Lung (tissue), 11 donors: ENCODE measurements at regions not wholly inside any gene's neighbourhood (a gene's known extent, or its start where the extent isn't known, plus 50 kb on each side); places are given as distances from the start of the nearest gene placed in this dataset.

Source experiments
- ATAC-seq: fragments of 200-7000 bp; cut with Tn5 transposase; one replicate; pipeline ENCODE4 v1.9.1; 2020; ENCODE audit warnings: moderate number of reproducible peaks; ENCODE audit not compliant: insufficient read depth, low FRiP score
- DNase-seq, 3 donors: peaks; one replicate each; pipeline ENCODE4 v3.0.0-alpha.2; 2013 to 2017
- H3K27ac ChIP-seq, 2 donors: one replicate each; pipeline ENCODE4 v1.5.1; 2013; ENCODE audit warnings: mild to moderate bottlenecking in 2 of 2, moderate library complexity in 2 of 2, control low read depth in 1 of 2, inconsistent platforms in 1 of 2, low read depth in 1 of 2, low read length in 1 of 2
- H3K27me3 ChIP-seq, 3 donors: one replicate each; pipeline ENCODE4 v1.5.1; 2013; ENCODE audit warnings: low read length in 2 of 3; ENCODE audit not compliant: control insufficient read depth in 3 of 3, insufficient read depth in 3 of 3
- H3K36me3 ChIP-seq, 4 donors: one replicate each; pipeline ENCODE4 v1.5.1; 2013; ENCODE audit warnings: low read length in 4 of 4, mild to moderate bottlenecking in 1 of 4, moderate library complexity in 1 of 4; ENCODE audit not compliant: control insufficient read depth in 4 of 4, insufficient read depth in 4 of 4
- H3K4me1 ChIP-seq, 5 donors: one replicate each; pipeline ENCODE4 v1.5.1; 2013; ENCODE audit warnings: low read length in 5 of 5, mild to moderate bottlenecking in 2 of 5, moderate library complexity in 1 of 5; ENCODE audit not compliant: control insufficient read depth in 5 of 5, insufficient read depth in 5 of 5
- H3K4me3 ChIP-seq: one replicate; pipeline ENCODE4 v1.5.1; 2013; ENCODE audit warnings: mild to moderate bottlenecking, control low read depth, moderate library complexity
- H3K9ac ChIP-seq, 2 donors: one replicate each; pipeline ENCODE4 v1.5.1; 2013; ENCODE audit warnings: low read length in 2 of 2, control low read depth in 1 of 2; ENCODE audit not compliant: insufficient read depth in 1 of 2
- H3K9me3 ChIP-seq, 4 donors: one replicate each; pipeline ENCODE4 v1.5.1; 2013; ENCODE audit warnings: low read length in 3 of 4, mild to moderate bottlenecking in 1 of 4, moderate library complexity in 1 of 4; ENCODE audit not compliant: control insufficient read depth in 4 of 4, insufficient read depth in 3 of 4
- CTCF ChIP-seq: IDR thresholded peaks from 2 replicates; pipeline ENCODE4 v1.5.1; 2012; ENCODE audit warnings: mild to moderate bottlenecking; ENCODE audit errors: control extremely low read depth, extremely low read depth
- WGBS, 2 donors: extraction: QIAGEN DNeasy Blood & Tissue Kit; methylation state at CpG; one replicate each; pipeline ENCODE4 v1.1.7; 2013; 5-methylcytosine and 5-hydroxymethylcytosine counted together
- donor health status: control.
- donor health status: control.
- donor health status: Bipolar disorder and iron deficiency.
- donor health status: healthy.
- donor health status: DM: yes; HTN: yes; CAD: no.

GRCh38 chr10:4766454-4766853, 59.6 kb upstream of the AKR1E2 start:
- Histone ChIP-seq H3K4me3 (no peak overlapping the region), H3K27ac (peak overlapping the region in 1 of 2 donors; percentile 40), H3K9ac (no peak overlapping the region), H3K27me3 (peaks cover 0 to under 1% (median 0%) of the 10 kb centered on the region in 3 donors), H3K9me3 (no peaks in the 10 kb centered on the region), H3K4me1 (peaks cover 0 to 24% (median 0%) of the 10 kb centered on the region in 5 donors), H3K36me3 (no peaks in the 10 kb centered on the region)
- 61 to 62% methylated on average over 3 of the region's 3 CpGs for WGBS, 2 donors
- DNase-seq (peak in 2 of 3 donors; percentile 31 to 47), ATAC-seq (no peak)
- no peak for TF ChIP-seq CTCF

- Histone ChIP-seq H3K4me3 (no peak overlapping the region), H3K27me3 (no peaks in the 10 kb centered on the region), H3K4me1 (peaks cover 0 to 24% (median 0%) of the 10 kb centered on the region in 5 donors), H3K27ac (no peak overlapping the region), H3K9ac (no peak overlapping the region), H3K36me3 (no peaks in the 10 kb centered on the region), H3K9me3 (no peaks in the 10 kb centered on the region)
- no peak for DNase-seq
- WGBS, 2 donors, result 97 to 100% methylated on average over 1 of the region's 1 CpG
- TF ChIP-seq CTCF, result no peak
- no peak for ATAC-seq
These were observed 60.6 kb upstream of the AKR1E2 start for GRCh38 chr10:4765428-4765827.

- Histone ChIP-seq H3K27me3 (no peaks in the 10 kb centered on the region), H3K36me3 (no peaks in the 10 kb centered on the region), H3K9ac (no peak overlapping the region), H3K4me3 (no peak overlapping the region), H3K9me3 (no peaks in the 10 kb centered on the region), H3K4me1 (peaks cover 0 to 24% (median 0%) of the 10 kb centered on the region in 5 donors), H3K27ac (no peak overlapping the region)
- ATAC-seq (no peak), DNase-seq (no peak)
- 89 to 92% methylated on average over 6 of the region's 6 CpGs for WGBS, 2 donors
- no peak for TF ChIP-seq CTCF
These were observed 62.0 kb upstream of the AKR1E2 start for GRCh38 chr10:4763960-4764428.

- Histone ChIP-seq H3K27ac (no peak overlapping the region), H3K4me1 (peaks cover 0 to 21% (median 0%) of the 10 kb centered on the region in 5 donors), H3K4me3 (no peak overlapping the region), H3K9ac (no peak overlapping the region), H3K36me3 (no peaks in the 10 kb centered on the region), H3K9me3 (no peaks in the 10 kb centered on the region), H3K27me3 (no peaks in the 10 kb centered on the region)
- DNase-seq (no peak), ATAC-seq (no peak)
- no peak for TF ChIP-seq CTCF
- 90 to 93% methylated on average over 1 of the region's 1 CpG for WGBS, 2 donors
These were observed 62.5 kb upstream of the AKR1E2 start for GRCh38 chr10:4763513-4763912.
